WTC11 (cell line): ENCODE measurements at regions not wholly inside any gene's neighbourhood (a gene's known extent, or its start where the extent isn't known, plus 50 kb on each side); places are given as distances from the start of the nearest gene placed in this dataset.

Experiments
- ATAC-seq: fragments of 200-7000 bp; cut with Tn5 transposase; 2 replicates; pipeline ENCODE4 v1.10.0; 2021; ENCODE audit warnings: mild to moderate bottlenecking, moderate library complexity
- CTCF ChIA-PET: fragments of 300-600 bp; sonication (Branson Sonifier 250); formaldehyde crosslinking; loops from one replicate; lab custom pipeline; 2021; ENCODE audit warnings: antibody characterized with exemption; lab: Charles Lee
- POLR2A ChIA-PET: fragments of 350-600 bp; sonication (Branson Sonifier 250); formaldehyde crosslinking; loops from one replicate; lab custom pipeline; 2021; ENCODE audit warnings: antibody characterized with exemption; lab: Charles Lee
- DNase-seq: peaks from one replicate; pipeline ENCODE4 v3.0.0; 2021; ENCODE audit warnings: low spot score
- H3K27ac Mint-ChIP-seq: 2 replicates; pipeline ENCODE4 v1.8.0; 2021; ENCODE audit warnings: mixed read lengths
- H3K27me3 Mint-ChIP-seq: 2 replicates; pipeline ENCODE4 v1.8.0; 2021; ENCODE audit warnings: low read depth, mild to moderate bottlenecking, moderate library complexity, mixed read lengths
- H3K36me3 Mint-ChIP-seq: 2 replicates; pipeline ENCODE4 v1.8.0; 2021; ENCODE audit warnings: mixed read lengths
- H3K4me1 Mint-ChIP-seq: 2 replicates; pipeline ENCODE4 v1.8.0; 2022; ENCODE audit warnings: mixed read lengths
- H3K4me3 Mint-ChIP-seq: 2 replicates; pipeline ENCODE4 v1.8.0; 2021; ENCODE audit warnings: mild to moderate bottlenecking, moderate library complexity, mixed read lengths
- H3K9me3 Mint-ChIP-seq: 2 replicates; pipeline ENCODE4 v1.8.0; 2021; ENCODE audit warnings: mixed read lengths
- EMX1 ChIP-seq: fragments of 250-450 bp; sonication (Bioruptor Pico); IDR thresholded peaks from 2 replicates; pipeline ENCODE4 v1.8.0; 2021; ENCODE audit warnings: mild to moderate bottlenecking
- FOXK1 ChIP-seq: sonication (generic); formaldehyde crosslinking; IDR thresholded peaks from 2 replicates; pipeline ENCODE4 v1.8.0; 2022; ENCODE audit warnings: mild to moderate bottlenecking, moderate library complexity, missing genetic modification reagents
- JAZF1 ChIP-seq: fragments of 250-450 bp; sonication (Bioruptor Pico); IDR thresholded peaks from 2 replicates; pipeline ENCODE4 v1.9.0; 2021; ENCODE audit warnings: moderate library complexity, mild to moderate bottlenecking, inconsistent platforms
- MXD4 ChIP-seq: fragments of 250-450 bp; sonication (Bioruptor Pico); IDR thresholded peaks from 2 replicates; pipeline ENCODE4 v1.8.0; 2021; ENCODE audit warnings: mild to moderate bottlenecking, moderate library complexity, borderline replicate concordance
- SOX15 ChIP-seq: fragments of 250-450 bp; sonication (Bioruptor Pico); IDR thresholded peaks from 2 replicates; pipeline ENCODE4 v1.9.0; 2021; ENCODE audit warnings: mild to moderate bottlenecking
- ZNF317 ChIP-seq: sonication (generic); formaldehyde crosslinking; IDR thresholded peaks from 2 replicates; pipeline ENCODE4 v1.8.1; 2023; ENCODE audit warnings: low read depth, mild to moderate bottlenecking, moderate library complexity, missing genetic modification reagents, borderline replicate concordance
- ZNF396 ChIP-seq: fragments of 250-450 bp; sonication (Bioruptor Pico); IDR thresholded peaks from 2 replicates; pipeline ENCODE4 v1.8.0; 2021; ENCODE audit warnings: mild to moderate bottlenecking, moderate library complexity, borderline replicate concordance
- TF ChIP-seq, protein P1 (sequence below): fragments of 250-450 bp; sonication (Bioruptor Pico); IDR thresholded peaks from 2 replicates; pipeline ENCODE4 v1.9.0; 2021; ENCODE audit warnings: mild to moderate bottlenecking, borderline replicate concordance
- TF ChIP-seq, protein P2 (sequence below): sonication (generic); formaldehyde crosslinking; IDR thresholded peaks from 2 replicates; pipeline ENCODE4 v1.8.0; 2022; ENCODE audit warnings: mild to moderate bottlenecking, missing genetic modification reagents
- TF ChIP-seq, protein P3 (sequence below): sonication (generic); formaldehyde crosslinking; IDR thresholded peaks from 2 replicates; pipeline ENCODE4 v1.8.1; 2023; ENCODE audit warnings: mild to moderate bottlenecking, missing genetic modification reagents, moderate library complexity
- TF ChIP-seq, protein P4 (sequence below): sonication (generic); formaldehyde crosslinking; conservative IDR thresholded peaks from 2 replicates; pipeline ENCODE4 v1.8.1; 2022; ENCODE audit warnings: mild to moderate bottlenecking, missing genetic modification reagents
- TF ChIP-seq, protein P5 (sequence below): sonication (generic); formaldehyde crosslinking; IDR thresholded peaks from 2 replicates; pipeline ENCODE4 v1.8.1; 2022; ENCODE audit warnings: low read depth, mild to moderate bottlenecking, moderate library complexity, missing genetic modification reagents, borderline replicate concordance

DNA sequence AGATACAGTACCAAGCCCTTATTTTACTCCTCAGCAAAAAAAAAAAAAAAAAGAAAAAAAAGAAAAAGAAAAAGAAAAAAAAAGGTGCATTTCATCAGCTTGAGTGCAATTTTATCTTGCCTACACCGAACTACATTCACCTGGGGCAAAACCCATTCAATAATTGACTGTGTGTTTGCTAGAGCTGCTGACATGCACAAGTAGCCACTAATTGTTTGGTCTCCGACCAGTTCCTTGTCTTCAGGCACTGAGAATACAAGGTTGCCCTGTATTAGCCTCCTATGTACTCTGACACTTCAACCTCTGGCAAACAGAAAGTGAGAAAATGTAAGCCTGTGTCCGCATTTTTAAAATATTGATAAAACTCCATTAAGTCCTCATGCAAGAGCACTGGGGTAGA, 1579.4 kb upstream of the LRRTM3 start (continued):
- TF ChIP-seq, protein P1, sequence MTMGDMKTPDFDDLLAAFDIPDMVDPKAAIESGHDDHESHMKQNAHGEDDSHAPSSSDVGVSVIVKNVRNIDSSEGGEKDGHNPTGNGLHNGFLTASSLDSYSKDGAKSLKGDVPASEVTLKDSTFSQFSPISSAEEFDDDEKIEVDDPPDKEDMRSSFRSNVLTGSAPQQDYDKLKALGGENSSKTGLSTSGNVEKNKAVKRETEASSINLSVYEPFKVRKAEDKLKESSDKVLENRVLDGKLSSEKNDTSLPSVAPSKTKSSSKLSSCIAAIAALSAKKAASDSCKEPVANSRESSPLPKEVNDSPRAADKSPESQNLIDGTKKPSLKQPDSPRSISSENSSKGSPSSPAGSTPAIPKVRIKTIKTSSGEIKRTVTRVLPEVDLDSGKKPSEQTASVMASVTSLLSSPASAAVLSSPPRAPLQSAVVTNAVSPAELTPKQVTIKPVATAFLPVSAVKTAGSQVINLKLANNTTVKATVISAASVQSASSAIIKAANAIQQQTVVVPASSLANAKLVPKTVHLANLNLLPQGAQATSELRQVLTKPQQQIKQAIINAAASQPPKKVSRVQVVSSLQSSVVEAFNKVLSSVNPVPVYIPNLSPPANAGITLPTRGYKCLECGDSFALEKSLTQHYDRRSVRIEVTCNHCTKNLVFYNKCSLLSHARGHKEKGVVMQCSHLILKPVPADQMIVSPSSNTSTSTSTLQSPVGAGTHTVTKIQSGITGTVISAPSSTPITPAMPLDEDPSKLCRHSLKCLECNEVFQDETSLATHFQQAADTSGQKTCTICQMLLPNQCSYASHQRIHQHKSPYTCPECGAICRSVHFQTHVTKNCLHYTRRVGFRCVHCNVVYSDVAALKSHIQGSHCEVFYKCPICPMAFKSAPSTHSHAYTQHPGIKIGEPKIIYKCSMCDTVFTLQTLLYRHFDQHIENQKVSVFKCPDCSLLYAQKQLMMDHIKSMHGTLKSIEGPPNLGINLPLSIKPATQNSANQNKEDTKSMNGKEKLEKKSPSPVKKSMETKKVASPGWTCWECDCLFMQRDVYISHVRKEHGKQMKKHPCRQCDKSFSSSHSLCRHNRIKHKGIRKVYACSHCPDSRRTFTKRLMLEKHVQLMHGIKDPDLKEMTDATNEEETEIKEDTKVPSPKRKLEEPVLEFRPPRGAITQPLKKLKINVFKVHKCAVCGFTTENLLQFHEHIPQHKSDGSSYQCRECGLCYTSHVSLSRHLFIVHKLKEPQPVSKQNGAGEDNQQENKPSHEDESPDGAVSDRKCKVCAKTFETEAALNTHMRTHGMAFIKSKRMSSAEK (CRISPR knock-in tag) = no peak
- TF ChIP-seq, all 79 proteins: peak for 0

DNA sequence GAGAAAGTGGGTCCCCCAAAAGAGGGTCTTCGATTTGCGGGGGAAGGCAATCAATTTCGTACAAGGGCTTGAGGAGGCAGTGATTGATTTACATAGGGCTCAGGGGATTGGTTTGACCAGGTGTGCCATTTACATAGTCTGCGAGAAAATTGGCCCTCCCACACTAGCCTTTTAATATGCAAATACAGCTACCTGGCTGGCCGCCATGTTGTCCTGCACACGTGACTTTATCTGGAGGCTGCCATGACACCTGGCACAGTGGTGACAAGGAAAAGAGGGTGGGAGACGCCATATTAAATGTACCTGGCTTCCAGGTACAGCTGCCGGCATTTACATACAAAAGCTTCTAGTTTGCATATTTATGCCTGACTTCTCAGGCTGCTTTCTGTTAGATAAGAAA, 1577.2 kb upstream of the LRRTM3 start:
- ChIA-PET CTCF (interaction anchor here (1.6 kb wide), 1 partner anchor 10 kb away, joined by 4 read pairs; no protein-coding TSS in a partner anchor), POLR2A (interaction anchor here (0.7 kb wide), 1 partner anchor 14 kb away, joined by 3 read pairs; no protein-coding TSS in a partner anchor)
- Mint-ChIP-seq H3K9me3 (peaks cover 26% of the 10 kb centered on the region), H3K36me3 (peaks cover 7% of the 10 kb centered on the region; the same call in 1 of the 2 replicates), H3K4me3 (no peak overlapping the region), H3K4me1 (peaks cover 6% of the 10 kb centered on the region), H3K27me3 (no peaks in the 10 kb centered on the region; the same call in 1 of the 2 replicates), H3K27ac (no peak overlapping the region)
- ATAC-seq = peak; percentile 96
- TF ChIP-seq, protein P2, sequence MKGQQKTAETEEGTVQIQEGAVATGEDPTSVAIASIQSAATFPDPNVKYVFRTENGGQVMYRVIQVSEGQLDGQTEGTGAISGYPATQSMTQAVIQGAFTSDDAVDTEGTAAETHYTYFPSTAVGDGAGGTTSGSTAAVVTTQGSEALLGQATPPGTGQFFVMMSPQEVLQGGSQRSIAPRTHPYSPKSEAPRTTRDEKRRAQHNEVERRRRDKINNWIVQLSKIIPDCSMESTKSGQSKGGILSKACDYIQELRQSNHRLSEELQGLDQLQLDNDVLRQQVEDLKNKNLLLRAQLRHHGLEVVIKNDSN = peak; percentile 64; the same call in 1 of the 2 replicates
- TF ChIP-seq EMX1 (CRISPR knock-in tag) (no peak), ZNF317 (CRISPR knock-in tag) (no peak), ZNF396 (CRISPR knock-in tag) (no peak), MXD4 (CRISPR knock-in tag) (no peak)
- TF ChIP-seq, protein P3, sequence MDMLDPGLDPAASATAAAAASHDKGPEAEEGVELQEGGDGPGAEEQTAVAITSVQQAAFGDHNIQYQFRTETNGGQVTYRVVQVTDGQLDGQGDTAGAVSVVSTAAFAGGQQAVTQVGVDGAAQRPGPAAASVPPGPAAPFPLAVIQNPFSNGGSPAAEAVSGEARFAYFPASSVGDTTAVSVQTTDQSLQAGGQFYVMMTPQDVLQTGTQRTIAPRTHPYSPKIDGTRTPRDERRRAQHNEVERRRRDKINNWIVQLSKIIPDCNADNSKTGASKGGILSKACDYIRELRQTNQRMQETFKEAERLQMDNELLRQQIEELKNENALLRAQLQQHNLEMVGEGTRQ = peak; percentile 73
- TF ChIP-seq, protein P1 (CRISPR knock-in tag) = no peak
- peak; percentile 39 for DNase-seq

DNA sequence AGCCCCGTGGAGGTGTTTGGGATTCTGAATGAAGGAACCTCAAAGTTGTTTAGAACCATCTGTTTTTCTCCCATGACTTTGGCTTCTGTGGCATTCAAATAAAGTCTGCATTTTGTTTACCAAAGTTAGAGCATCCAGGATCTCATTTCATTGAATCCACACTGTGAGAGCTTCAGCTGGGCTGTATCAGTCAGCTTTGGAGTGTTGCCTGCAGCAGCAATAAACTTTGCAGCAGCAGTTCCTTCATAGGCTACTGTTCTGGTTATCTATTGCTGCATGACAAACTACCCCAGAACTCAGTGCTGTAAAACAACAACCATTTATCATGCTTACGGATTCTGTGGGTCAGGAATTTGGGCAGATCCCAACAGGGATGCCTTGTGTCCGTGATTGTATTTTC, 1575.2 kb upstream of the LRRTM3 start:
- ATAC-seq (no peak), DNase-seq (no peak)
- Mint-ChIP-seq H3K27ac (no peak overlapping the region), H3K27me3 (no peaks in the 10 kb centered on the region; the same call in 1 of the 2 replicates), H3K4me3 (no peak overlapping the region), H3K9me3 (peaks cover 26% of the 10 kb centered on the region), H3K4me1 (peaks cover 6% of the 10 kb centered on the region), H3K36me3 (peaks cover 7% of the 10 kb centered on the region; the same call in 1 of the 2 replicates)
- ChIA-PET POLR2A (no interaction called here), CTCF (interaction anchor here (0.7 kb wide), 1 partner anchor 1249 kb away, joined by 3 read pairs; no protein-coding TSS in a partner anchor)
- TF ChIP-seq SOX15 (no peak), FOXK1 (CRISPR knock-in tag) (no peak), JAZF1 (CRISPR knock-in tag) (no peak)
- TF ChIP-seq, protein P4, sequence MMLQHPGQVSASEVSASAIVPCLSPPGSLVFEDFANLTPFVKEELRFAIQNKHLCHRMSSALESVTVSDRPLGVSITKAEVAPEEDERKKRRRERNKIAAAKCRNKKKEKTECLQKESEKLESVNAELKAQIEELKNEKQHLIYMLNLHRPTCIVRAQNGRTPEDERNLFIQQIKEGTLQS (CRISPR knock-in tag) = no peak
- TF ChIP-seq, protein P5, sequence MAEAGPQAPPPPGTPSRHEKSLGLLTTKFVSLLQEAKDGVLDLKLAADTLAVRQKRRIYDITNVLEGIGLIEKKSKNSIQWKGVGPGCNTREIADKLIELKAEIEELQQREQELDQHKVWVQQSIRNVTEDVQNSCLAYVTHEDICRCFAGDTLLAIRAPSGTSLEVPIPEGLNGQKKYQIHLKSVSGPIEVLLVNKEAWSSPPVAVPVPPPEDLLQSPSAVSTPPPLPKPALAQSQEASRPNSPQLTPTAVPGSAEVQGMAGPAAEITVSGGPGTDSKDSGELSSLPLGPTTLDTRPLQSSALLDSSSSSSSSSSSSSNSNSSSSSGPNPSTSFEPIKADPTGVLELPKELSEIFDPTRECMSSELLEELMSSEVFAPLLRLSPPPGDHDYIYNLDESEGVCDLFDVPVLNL (CRISPR knock-in tag) = no peak
